Muscle of arm (tissue), 1 donor: ENCODE measurements at regions not wholly inside any gene's neighbourhood (a gene's known extent, or its start where the extent isn't known, plus 50 kb on each side); places are given as distances from the start of the nearest gene placed in this dataset.

Experiments
- DNase-seq: peaks from one replicate; pipeline ENCODE4 v3.0.0-alpha.2; 2013

DNA sequence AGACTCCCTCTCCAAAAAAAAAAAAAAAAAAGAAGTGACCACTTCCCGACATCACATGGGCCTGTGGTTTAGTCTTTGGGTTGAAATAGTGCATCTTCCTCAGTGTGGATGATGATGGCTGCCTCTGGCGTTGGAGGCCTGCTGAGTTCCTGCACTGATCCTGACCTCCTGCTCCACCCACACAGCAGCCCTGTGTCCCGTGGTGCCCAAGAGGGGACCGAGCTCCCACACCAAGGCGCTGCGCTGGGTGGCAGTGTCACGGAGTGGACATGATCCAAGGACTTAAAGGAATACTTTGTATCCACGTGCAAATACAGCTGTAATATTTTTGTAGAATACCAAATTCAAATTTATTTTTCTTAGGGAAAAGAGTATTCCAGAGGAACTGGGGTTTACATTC is 109.2 kb upstream of the PHACTR3 start:
- DNase-seq = no peak

DNA sequence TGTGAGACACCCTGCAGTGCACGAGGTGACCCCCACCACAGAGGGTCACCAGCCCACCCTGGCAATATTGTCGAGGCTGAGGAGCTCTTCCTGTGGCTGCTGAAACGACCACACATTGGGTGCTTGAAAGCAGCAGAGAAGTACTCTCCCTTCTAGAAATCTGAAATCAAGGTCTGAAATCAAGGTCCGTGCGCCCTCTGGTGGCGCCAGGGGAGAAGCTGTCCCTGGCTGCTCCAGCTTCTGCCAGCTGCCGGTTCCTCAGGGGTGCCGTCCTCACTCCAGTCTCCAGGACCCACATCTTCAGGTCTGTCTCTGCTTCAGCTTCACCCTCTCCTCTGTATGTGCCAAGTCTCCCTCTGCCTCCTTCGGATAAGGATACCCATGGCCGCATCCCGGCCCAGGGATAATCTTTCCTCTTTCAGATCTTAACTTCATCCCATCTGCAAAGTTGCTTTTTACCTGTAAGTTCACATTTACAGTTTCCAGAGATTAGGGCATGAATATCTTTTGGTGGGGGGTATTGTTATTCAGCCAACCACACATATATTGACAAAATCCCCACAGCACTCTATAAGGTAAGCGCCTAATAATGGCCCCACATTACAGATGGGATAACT is 108.3 kb upstream of the PHACTR3 start:
- peak; percentile 85 for DNase-seq

DNA sequence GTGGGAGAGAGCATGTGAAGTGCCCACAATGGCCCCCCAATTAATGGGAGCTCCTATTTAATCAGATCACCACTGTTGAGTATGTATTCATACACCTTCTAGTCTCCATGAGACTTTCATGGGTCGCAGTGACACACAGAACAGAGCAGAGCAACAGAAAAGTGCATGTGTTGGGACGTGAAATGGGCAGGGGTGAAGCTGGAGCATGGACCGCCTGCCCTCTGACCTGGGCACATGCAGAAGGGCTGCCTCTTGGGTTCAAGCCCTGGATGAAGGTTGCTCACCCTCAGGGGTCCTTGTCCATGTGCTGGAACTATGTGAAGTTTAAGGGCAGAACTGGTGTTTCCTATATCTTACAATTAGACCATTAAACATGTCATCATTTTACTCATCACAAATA is 106.0 kb upstream of the PHACTR3 start:
- no peak for DNase-seq

DNA sequence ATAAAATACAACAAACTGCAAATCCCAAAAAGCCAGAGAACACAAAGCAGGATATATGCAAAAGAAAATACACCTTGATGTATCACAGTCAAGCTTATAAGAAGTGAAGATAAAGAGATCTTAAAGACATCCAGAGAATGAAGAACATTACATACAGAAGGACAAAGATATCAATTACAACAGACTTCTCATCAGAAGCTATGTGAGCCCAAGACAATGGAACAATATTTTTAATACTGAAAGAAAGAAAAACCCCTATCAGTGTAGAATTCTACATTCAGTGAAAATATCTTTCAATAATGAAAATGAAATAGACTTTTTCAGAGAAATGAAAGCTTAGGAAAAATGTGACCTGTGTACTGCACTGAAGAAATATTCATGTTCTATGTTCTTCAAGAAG is 104.5 kb upstream of the PHACTR3 start:
- DNase-seq = no peak

DNA sequence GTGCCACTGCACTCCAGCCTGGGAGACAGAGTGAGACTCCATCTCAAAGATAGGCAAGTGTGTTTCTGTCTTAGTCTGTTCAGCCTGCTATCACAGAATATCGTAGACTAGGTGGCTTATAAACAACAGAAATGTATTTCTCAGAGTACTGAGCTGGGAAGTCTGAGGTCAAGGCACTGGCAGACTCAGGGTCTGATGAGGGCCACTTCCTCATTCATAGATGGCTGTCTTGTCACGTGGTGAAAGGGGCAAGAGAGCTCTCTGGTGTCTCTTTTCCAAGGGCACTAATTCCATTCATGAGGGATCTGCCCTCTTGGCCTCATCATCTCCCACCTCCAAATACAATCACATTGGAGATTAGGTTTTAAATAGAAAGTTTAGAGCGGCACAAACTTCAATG is 95.6 kb upstream of the PHACTR3 start:
- DNase-seq = no peak

DNA sequence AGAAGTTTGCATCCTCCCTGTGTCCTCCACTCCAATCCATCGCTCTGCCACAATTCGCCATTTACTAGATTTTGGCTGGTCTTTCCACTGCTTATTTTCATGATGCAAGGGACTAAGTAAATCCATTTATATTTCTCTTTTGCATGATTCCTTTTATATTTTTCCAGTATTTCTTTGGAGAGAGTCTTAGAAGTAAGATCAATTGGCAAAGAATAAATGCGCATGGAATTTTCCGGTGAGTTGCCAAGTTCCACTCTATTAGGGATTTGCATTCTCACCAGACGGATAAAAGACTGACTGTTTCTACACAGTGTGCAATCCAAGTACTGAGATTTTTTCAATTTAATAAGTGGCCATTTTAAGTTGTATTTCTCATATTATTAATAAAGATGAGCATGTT is 91.7 kb upstream of the PHACTR3 start:
- peak; percentile 49 for DNase-seq

DNA sequence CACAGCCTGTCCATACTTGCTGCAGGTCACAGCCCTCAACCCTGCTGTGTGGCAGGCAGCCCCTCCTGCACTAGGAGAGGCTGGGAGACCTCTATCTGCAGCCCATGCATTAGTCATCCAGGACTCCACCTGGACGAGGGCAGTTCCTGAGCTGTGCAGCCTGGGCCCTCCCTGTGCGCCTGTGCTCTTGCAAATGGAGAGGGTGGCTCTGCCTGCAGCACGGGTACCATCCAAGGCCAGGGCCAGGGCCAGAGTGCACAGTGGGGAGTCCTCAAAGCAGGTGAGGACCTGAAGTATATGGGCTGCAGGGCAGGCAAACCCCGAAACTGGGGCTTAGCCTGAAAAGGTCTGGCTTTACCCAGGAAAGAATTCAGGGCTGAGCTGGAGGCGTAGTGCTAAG is 89.8 kb upstream of the PHACTR3 start:
- no peak for DNase-seq

DNA sequence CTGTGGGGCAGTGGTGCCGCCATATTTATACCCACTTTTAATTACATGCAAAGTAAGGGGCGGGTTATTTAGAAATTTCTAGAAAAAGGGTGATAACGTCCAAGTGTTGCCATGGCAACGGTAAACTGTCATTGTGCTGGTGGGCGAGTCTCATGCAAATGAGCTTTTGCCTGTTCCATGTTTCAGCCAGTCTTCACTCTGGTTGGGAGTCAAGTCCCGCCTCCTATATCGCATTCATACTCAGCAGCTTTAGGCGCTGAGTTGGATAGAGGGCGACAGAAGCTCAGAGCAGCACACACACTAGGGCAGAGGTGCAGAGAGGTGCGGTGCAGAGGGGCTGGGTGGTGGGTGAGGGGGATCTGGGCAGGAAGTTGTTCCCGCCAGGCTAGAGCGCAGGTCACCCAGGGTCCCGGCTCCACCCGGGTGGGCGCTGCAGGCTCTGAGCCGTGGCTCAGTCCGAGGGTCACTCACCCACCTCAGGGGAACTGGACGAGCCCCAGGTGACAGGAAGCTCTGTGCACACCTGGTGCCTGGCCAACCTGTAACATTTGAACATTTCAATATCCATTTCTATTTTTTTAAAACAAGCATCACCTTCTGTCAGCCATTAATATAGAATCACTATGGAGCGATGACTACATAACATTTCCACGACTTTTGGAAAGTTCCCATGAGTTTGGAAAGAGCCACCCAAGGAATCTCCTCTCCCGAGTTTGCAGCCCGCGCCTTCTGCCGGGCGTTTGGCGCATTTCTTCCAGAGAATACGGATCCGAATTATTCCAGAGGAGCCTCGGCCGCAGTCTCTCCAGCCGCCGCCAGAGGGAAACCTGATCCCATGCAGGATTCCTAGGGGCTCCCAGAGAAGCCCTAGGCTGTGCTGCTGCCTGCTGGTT is 89.1 kb upstream of the PHACTR3 start:
- DNase-seq = peak; percentile 83

DNA sequence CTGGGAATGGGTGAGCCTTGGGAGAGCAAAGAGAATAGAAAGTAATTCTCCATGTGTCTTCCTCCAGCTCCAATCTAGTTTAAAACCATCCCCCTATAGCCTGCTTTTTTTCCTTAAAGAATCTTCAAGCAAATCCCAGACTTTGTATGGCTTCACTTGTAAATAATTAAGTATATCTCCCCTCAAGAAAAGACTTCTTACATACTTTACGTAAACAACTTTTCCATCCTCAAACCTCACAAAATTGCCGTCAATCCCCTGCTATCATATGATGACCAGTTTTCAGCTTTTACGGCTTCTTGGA is 88.5 kb upstream of the PHACTR3 start:
- DNase-seq = no peak

DNA sequence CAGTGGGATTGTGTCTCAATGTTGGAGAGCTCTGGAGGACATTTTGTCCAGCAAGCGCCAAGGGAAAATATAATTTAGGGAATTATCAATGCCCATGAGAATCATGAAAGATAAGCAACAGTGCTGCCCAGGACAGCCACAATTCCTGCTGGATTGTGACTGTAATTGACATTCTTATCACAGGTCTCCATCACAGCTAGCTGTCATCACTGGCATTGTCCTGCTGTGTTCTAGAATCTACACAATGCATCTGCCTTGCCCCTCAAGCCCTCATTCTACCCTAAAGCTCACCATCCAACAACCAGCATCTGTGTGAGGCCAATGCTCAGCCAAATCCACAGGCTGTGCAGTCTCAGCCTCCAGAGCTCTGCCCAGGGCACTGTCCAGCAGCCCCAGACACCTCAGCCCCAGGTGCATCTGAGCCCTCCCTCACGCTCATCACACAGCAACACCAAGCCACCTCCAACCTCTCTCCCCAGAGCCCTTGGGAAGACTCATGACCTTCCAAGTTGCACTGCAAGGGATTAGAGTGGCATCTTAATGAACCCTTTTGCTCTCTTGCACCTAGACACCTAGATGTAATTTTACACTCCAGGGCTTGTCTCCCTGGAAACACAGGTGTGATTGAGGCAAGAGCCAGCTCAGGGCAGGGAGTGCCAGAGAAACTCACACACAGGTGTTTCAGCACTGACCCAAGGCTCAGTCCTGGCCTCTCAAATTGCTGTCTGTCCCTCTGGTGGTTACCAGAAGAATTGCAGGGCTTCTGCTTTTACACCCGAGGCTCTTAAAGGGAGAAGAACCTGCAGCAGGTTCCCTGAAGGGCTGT is 85.2 kb upstream of the PHACTR3 start:
- peak; percentile 26 for DNase-seq

DNA sequence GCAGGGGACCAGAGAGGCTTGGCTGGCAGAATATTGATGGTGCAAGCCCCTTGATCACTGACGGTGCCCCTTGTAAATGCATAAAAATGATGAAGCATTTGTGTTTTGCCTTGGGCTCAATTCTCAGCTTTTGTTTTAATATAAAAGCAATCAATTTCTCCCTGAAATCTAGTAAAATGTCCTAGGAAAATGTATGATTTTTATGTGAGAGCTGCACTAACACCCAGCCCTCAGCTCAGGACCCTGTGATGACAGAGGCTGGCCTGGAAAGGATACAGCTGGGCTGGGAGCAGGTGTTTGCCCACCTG is 84.7 kb upstream of the PHACTR3 start:
- DNase-seq = no peak

DNA sequence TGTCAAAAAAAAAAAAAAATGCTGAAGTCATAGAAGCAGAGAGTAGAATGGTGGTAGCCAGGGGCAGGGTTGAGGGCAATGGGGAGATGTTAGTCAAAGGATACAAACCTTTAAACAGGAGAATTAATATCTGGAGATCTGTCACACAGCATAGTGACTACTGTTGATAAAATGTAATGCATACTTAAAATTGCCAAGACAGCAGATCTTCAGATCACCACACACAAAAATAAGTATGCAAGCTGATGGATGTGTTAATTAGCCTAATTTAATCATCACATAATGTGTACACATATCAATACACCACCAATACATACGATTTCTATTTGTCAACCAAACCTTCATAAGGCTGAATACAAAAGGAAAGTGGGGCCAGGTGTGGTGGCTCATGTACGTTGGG is 83.5 kb upstream of the PHACTR3 start:
- no peak for DNase-seq

DNA sequence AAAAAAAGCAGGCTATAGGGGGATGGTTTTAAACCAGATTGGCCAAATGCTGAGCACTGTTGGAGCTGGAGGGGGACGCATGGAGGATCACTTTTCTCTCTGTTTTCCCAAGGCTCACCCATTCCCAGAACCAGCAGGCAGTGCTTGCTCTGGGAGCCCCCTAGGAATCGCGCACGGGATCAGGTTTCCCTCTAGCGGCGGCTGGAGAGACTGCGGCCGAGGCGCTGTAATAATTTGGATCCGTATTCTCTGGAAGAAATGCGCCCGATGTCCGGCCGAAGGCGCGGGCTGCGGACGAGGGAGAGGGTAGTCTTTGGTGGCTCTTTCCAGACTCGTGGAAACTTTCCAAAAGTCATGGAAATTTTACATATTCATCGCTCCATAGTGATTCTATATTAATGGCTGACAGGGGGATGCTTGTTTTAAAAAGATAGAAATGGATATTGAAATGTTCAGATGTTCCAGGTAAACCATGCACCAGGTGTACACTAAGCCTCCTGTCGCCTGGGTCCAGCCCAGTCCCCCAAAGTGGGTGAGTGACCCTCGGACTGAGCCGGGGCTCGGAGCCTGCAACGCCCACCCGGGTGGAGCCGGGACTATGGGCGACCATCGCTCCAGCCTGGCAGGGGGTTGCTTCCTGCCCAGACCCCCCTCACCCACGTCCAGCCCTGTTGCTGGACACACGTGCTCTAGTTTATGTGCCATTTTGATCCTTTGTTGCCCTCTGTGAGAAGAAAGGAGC is 78.7 kb upstream of the PHACTR3 start:
- peak; percentile 71 for DNase-seq

DNA sequence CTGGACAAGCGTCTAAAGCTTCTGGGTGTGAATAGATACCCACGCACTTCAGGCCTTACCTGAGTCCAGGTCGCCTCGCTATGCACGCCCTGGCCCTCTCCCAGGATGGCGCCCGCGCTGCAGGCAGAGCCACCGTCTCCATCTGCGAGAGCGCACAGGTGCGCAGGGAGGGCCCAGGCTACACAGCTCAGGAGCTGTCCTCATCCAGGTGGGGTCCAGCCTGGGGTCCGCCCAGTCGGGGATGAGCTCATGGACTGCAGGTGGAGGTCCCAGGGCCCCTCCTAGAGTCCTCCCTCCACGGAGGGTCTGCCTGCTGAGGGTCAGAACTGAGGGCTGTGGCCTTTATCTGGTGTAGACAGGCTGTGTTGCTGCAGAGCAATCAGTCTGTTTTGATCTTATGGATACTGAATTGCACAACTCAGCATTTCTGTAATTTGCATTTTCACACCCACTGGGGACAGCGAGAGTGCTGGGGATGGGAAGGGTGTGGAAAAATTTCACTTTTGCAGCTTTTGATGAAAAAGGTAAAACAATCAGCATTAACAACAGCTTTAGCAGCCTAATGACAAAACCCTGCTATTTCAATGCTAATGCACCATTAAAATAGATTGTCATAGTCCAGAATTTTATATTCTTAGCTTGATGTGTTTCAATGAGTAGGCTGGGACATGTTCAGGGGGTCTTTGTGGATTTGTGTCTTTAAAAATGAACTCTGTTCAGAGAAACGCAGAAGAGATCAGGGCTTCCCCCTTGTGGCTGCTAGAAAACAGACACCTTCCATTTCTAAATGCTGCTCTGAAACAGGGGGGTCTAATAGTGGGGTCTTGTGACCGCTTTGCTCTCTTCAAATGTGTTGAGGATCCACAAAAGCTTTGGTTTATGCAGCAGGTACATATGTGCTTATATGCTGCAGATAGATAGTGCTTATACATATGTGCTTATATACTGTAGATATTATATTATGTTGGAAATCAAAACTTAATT is 77.8 kb upstream of the PHACTR3 start:
- DNase-seq = no peak

DNA sequence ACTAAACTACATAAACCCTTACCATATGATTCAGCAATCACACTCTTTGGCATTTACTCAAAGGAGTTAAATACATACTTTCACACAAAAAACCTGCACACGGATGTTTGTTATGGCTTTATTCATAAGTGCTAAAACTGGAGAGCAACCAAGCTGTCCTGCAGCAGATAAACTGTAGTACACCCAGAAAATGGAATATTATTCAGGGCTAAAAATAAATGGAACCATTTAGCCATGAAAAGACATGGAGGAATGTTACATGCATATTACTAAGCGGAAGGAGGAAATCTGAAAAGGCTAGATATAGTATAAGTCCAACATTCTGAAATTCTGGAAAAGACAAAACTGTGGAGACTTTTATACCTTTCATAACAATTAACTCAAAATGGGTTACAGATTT is 73.6 kb upstream of the PHACTR3 start:
- no peak for DNase-seq

DNA sequence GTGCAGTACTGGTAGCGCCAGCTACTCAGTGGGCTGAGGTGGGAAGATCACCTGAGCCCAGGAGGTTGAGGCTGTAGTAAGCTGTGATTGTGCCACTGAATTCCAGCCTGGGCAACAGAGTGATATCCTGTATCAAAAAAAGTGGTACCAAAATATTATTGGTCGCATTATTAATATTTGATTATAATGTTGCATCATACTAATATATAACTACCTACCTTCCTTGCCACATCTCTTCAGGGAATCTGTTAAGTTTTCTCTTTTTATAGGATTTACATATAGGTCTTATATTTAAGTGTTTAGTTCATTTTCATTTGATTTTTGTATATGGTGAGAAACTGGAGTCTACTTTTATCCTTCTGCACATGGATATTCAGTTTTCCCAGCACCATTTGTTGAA is 66.3 kb upstream of the PHACTR3 start:
- no peak for DNase-seq

DNA sequence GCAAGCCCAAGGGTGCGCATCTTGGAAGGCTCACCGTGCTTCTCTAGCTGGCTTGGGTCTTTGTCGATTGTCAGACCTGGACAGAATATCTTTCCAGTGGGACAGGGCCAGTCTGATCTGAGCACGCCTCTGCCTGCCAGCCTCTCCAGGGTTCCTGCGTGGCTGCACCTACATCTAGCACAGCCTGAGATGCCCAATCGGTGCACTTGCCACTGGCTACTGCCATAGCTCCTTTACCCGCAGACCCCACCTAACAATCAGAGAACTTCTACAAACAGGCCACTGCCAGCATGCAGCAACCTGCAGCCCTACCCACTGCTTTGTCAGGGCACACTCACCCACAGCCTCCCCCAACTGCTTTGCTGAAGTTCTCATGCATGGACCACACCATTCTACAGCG is 56.7 kb upstream of the PHACTR3 start:
- DNase-seq = no peak
